ENCODE measurements at regions not wholly inside any gene's neighbourhood (a gene's known extent, or its start where the extent isn't known, plus 50 kb on each side); places are given as distances from the start of the nearest gene placed in this dataset.

GRCh38 chr5:8750100-8750499 is 795.8 kb downstream of the SEMA5A start:
- intact Hi-C loops (cut with micrococcal nuclease; ENCODE audit: unreplicated experiment) (no loop called here), in situ Hi-C loops (cut with MboI) (loop anchor here (10.0 kb wide), 1 partner anchor 455 kb away; no protein-coding TSS in a partner anchor)
- Histone ChIP-seq H3K4me2 (ENCODE audit: control insufficient read depth, insufficient read depth) (no peak overlapping the region), H3K27me3 (replicated peaks in 1 of 2; ENCODE audit: control insufficient read depth in 2 of 2, insufficient read depth in 2 of 2, low read length in 1 of 2) (no peaks in the 10 kb centered on the region), H2AFZ (ENCODE audit: control insufficient read depth, low read depth, low read length) (no peak overlapping the region), H4K20me1 (ENCODE audit: control insufficient read depth, insufficient read depth) (no peaks in the 10 kb centered on the region), H3K36me3 (ENCODE audit: control insufficient read depth in 2 of 2, insufficient read depth in 2 of 2, low read length in 1 of 2) (no peaks in the 10 kb centered on the region), H3K4me1 (ENCODE audit: control insufficient read depth, insufficient read depth, low read length) (no peaks in the 10 kb centered on the region), H3K79me2 (ENCODE audit: control insufficient read depth, insufficient read depth, low read length) (no peaks in the 10 kb centered on the region), H3K9ac (ENCODE audit: control insufficient read depth, insufficient read depth, low read length) (no peak overlapping the region), H3K27ac (ENCODE audit: control insufficient read depth, insufficient read depth) (no peak overlapping the region), H3K4me3 (no peak overlapping the region), H3K9me3 (replicated peaks; ENCODE audit: control insufficient read depth, insufficient read depth, low read length) (no peaks in the 10 kb centered on the region)
- TF ChIP-seq CHD2 (IDR thresholded peaks at IDR 0.05; ENCODE audit: borderline replicate concordance, low read depth, low read length) (no peak), BCLAF1 (IDR thresholded peaks at IDR 0.05) (no peak), ASH2L (IDR thresholded peaks at IDR 0.05; ENCODE audit: borderline replicate concordance, low read depth) (no peak), POLR2A (IDR thresholded peaks at IDR 0.05; ENCODE audit: low read depth, low read length) (no peak), YBX1 (IDR thresholded peaks at IDR 0.05) (no peak), E2F4 (IDR thresholded peaks at IDR 0.05; ENCODE audit: low read depth, low read length) (no peak), CREM (IDR thresholded peaks at IDR 0.05; ENCODE audit: low read depth) (no peak), SUZ12 (IDR thresholded peaks at IDR 0.05; ENCODE audit: unreplicated experiment) (no peak)
- TF ChIP-seq, protein P1, sequence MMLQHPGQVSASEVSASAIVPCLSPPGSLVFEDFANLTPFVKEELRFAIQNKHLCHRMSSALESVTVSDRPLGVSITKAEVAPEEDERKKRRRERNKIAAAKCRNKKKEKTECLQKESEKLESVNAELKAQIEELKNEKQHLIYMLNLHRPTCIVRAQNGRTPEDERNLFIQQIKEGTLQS (IDR thresholded peaks at IDR 0.05; ENCODE audit: borderline replicate concordance, extremely low read depth, low read depth, low read length): no peak
- DNase-seq (ENCODE audit: low read depth, low spot score): no peak
- ChIA-PET RAD21 (ENCODE audit: unreplicated experiment) (no interaction called here), SMC1A (ENCODE audit: uncharacterized antibody, unreplicated experiment) (interaction anchor here (0.5 kb wide), 1 partner anchor 409 kb away, joined by 3 read pairs; no protein-coding TSS in a partner anchor), CTCF (no interaction called here), POLR2A (no interaction called here)
- no TSS peak for BruUV-seq (replicated peaks)
- ATAC-seq: no peak
- no peak for FAIRE-seq

Measured in GM12878 (cell line).